Mesenchymal stem cell (in vitro differentiated cells and primary cell): ENCODE measurements at regions not wholly inside any gene's neighbourhood (a gene's known extent, or its start where the extent isn't known, plus 50 kb on each side); places are given as distances from the start of the nearest gene placed in this dataset.

Experiments
- DNase-seq: peaks from one replicate; pipeline ENCODE4 v3.0.0-alpha.2; 2013
- H2AFZ ChIP-seq: one replicate; pipeline ENCODE4 v1.6.1; 2013; ENCODE audit warnings: low read depth, mild to moderate bottlenecking, control low read depth, inconsistent platforms, low read length, moderate library complexity
- H2AK5ac ChIP-seq: 2 replicates; pipeline ENCODE4 v1.6.1; 2013; ENCODE audit warnings: low read length, moderate library complexity, mild to moderate bottlenecking, inconsistent platforms; ENCODE audit not compliant: severe bottlenecking
- H2BK120ac ChIP-seq: one replicate; pipeline ENCODE4 v1.6.1; 2013; ENCODE audit warnings: low read depth, mild to moderate bottlenecking, inconsistent platforms, low read length, moderate library complexity
- H2BK12ac ChIP-seq, 2 experiments: one replicate each; pipeline ENCODE4 v1.6.1; 2013; ENCODE audit warnings: inconsistent platforms in 2 of 2, low read length in 2 of 2, mild to moderate bottlenecking in 2 of 2, moderate library complexity in 2 of 2, control low read depth in 1 of 2
- H2BK15ac ChIP-seq: one replicate; pipeline ENCODE4 v1.6.1; 2013; ENCODE audit warnings: mild to moderate bottlenecking, low read depth, inconsistent platforms; ENCODE audit not compliant: poor library complexity, severe bottlenecking
- H2BK5ac ChIP-seq: 2 replicates; pipeline ENCODE4 v1.6.1; 2013; ENCODE audit warnings: low read depth, mild to moderate bottlenecking, low read length, control low read depth, inconsistent platforms; ENCODE audit not compliant: poor library complexity, severe bottlenecking
- H3K14ac ChIP-seq, 2 experiments: one replicate each; pipeline ENCODE4 v1.6.1; 2013; ENCODE audit warnings: inconsistent platforms in 2 of 2, low read length in 2 of 2, control low read depth in 1 of 2, mild to moderate bottlenecking in 1 of 2, moderate library complexity in 1 of 2
- H3K18ac ChIP-seq, 2 experiments: one replicate each; pipeline ENCODE4 v1.6.1; 2013; ENCODE audit warnings: inconsistent platforms in 2 of 2, low read length in 2 of 2, control low read depth in 1 of 2, low read depth in 1 of 2, mild to moderate bottlenecking in 1 of 2
- H3K23ac ChIP-seq, 2 experiments: one replicate each; pipeline ENCODE4 v1.6.1; 2013; ENCODE audit warnings: inconsistent platforms in 2 of 2, low read length in 2 of 2, mild to moderate bottlenecking in 2 of 2, moderate library complexity in 2 of 2, control low read depth in 1 of 2
- H3K27ac ChIP-seq: 2 replicates; pipeline ENCODE4 v1.5.1; 2013; ENCODE audit warnings: mild to moderate bottlenecking, moderate library complexity, low read length, control low read depth, inconsistent platforms; ENCODE audit not compliant: poor library complexity, severe bottlenecking
- H3K27me3 ChIP-seq, 2 experiments: 2 replicates each; pipeline versions ENCODE4 v1.6.1 to v1.7.0; 2013; ENCODE audit warnings: low read length in 2 of 2, mild to moderate bottlenecking in 2 of 2, moderate library complexity in 2 of 2, control low read depth in 1 of 2, inconsistent platforms in 1 of 2; ENCODE audit not compliant: control insufficient read depth in 1 of 2, insufficient read depth in 1 of 2
- H3K36me3 ChIP-seq, 2 experiments: 2 replicates each; pipeline versions ENCODE4 v1.6.1 to v1.7.0; 2013; ENCODE audit warnings: low read length in 2 of 2, control low read depth in 1 of 2, inconsistent platforms in 1 of 2, low read depth in 1 of 2, mild to moderate bottlenecking in 1 of 2; ENCODE audit not compliant: insufficient read depth in 2 of 2, control insufficient read depth in 1 of 2
- H3K4ac ChIP-seq, 2 experiments: one replicate each; pipeline ENCODE4 v1.6.1; 2013; ENCODE audit warnings: inconsistent platforms in 2 of 2, low read length in 2 of 2, mild to moderate bottlenecking in 2 of 2, moderate library complexity in 2 of 2, control low read depth in 1 of 2, low read depth in 1 of 2
- H3K4me1 ChIP-seq: 2 replicates; pipeline ENCODE4 v1.6.1; 2013; ENCODE audit warnings: low read depth, low read length, control low read depth; ENCODE audit not compliant: control insufficient read depth, insufficient read depth
- H3K4me2 ChIP-seq: 2 replicates; pipeline ENCODE4 v1.6.1; 2013; ENCODE audit warnings: low read length, mild to moderate bottlenecking, inconsistent platforms; ENCODE audit not compliant: poor library complexity, severe bottlenecking
- H3K4me3 ChIP-seq, 2 experiments: 2 replicates each; pipeline versions ENCODE4 v1.5.1 to v1.7.0; 2013; ENCODE audit warnings: low read length in 2 of 2, mild to moderate bottlenecking in 2 of 2, control low read depth in 1 of 2, low read depth in 1 of 2; ENCODE audit not compliant: insufficient read depth in 1 of 2
- H3K79me1 ChIP-seq: replicated peaks from 2 replicates; pipeline ENCODE4 v1.6.1; 2013; ENCODE audit warnings: mild to moderate bottlenecking, control low read depth, low read length, inconsistent platforms; ENCODE audit not compliant: poor library complexity, severe bottlenecking
- H3K9ac ChIP-seq: 2 replicates; pipeline ENCODE4 v1.7.0; 2013; ENCODE audit warnings: mild to moderate bottlenecking, low read length, moderate library complexity
- H3K9me3 ChIP-seq: 2 replicates; pipeline ENCODE4 v1.7.0; 2013; ENCODE audit warnings: mild to moderate bottlenecking, low read length; ENCODE audit not compliant: control insufficient read depth
- H4K8ac ChIP-seq: one replicate; pipeline ENCODE4 v1.6.1; 2013; ENCODE audit warnings: inconsistent platforms, mild to moderate bottlenecking, low read length, moderate library complexity
- H4K91ac ChIP-seq: one replicate; pipeline ENCODE4 v1.6.1; 2013; ENCODE audit warnings: mild to moderate bottlenecking, low read length, inconsistent platforms
- WGBS: methylation state at CpG from one replicate; pipeline ENCODE4 v1.1.7; 2013; ENCODE audit warnings: mixed read lengths; 5-methylcytosine and 5-hydroxymethylcytosine counted together

- Histone ChIP-seq H2AK5ac (no peak overlapping the region), H2BK12ac (no peak overlapping the region), H2AFZ (no peak overlapping the region), H3K23ac (no peak overlapping the region), H3K9ac (no peak overlapping the region), H2BK15ac (no peak overlapping the region), H3K79me1 (no peaks in the 10 kb centered on the region), H4K8ac (no peak overlapping the region), H3K9me3 (peaks cover 9% of the 10 kb centered on the region), H2BK120ac (no peak overlapping the region), H3K4me1 (no peaks in the 10 kb centered on the region), H3K27me3 (no peaks in the 10 kb centered on the region), H3K36me3 (no peaks in the 10 kb centered on the region), H2BK5ac (no peak overlapping the region), H3K4me3 (no peak overlapping the region), H3K14ac (no peak overlapping the region), H3K4me2 (no peak overlapping the region), H3K27ac (no peak overlapping the region), H3K4ac (no peak overlapping the region), H3K18ac (no peak overlapping the region), H4K91ac (no peak overlapping the region)
- peak; percentile 13 for DNase-seq
- WGBS = 100% methylated on average over 2 of the region's 2 CpGs
Measured at GRCh38 chr3:90128391-90128790, 1021.0 kb downstream of the EPHA3 start.

GRCh38 chr3:90129730-90130129, 1022.3 kb downstream of the EPHA3 start:
- Histone ChIP-seq H4K91ac (no peak overlapping the region), H3K23ac (no peak overlapping the region), H3K27ac (no peak overlapping the region), H3K18ac (no peak overlapping the region), H3K4me2 (no peak overlapping the region), H3K9me3 (peaks cover 9% of the 10 kb centered on the region), H2BK12ac (no peak overlapping the region), H3K14ac (no peak overlapping the region), H2AFZ (no peak overlapping the region), H3K27me3 (peaks cover 0 to 3% of the 10 kb centered on the region in 2 experiments), H3K36me3 (no peaks in the 10 kb centered on the region), H3K79me1 (no peaks in the 10 kb centered on the region), H4K8ac (no peak overlapping the region), H3K4me1 (no peaks in the 10 kb centered on the region), H2BK120ac (no peak overlapping the region), H2BK5ac (no peak overlapping the region), H2BK15ac (no peak overlapping the region), H2AK5ac (no peak overlapping the region), H3K9ac (no peak overlapping the region), H3K4ac (no peak overlapping the region), H3K4me3 (no peak overlapping the region)
- WGBS = 78% methylated on average over 1 of the region's 3 CpGs
- DNase-seq = no peak

DNA sequence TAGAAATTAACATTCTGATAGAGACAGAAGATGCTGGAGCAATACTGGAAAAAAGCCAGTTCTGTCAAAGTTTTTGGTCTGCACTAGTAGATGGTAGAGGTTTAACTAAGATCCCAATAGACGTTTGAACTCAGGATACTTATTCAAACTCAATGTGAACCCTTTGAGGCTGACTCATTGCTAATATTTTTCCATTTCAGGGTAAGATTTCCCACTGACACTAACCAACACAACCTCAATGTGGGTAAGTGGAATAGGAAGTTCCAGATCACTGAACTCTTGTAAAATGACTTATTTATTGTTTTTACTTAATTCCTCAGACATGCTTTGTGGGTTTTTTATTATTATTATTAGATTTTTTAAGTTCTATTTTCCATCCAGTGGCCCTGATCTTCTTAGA, 1024.8 kb downstream of the EPHA3 start:
- Histone ChIP-seq H3K4me1 (no peaks in the 10 kb centered on the region), H3K4me3 (no peak overlapping the region), H3K18ac (no peak overlapping the region), H3K9me3 (peaks cover 2% of the 10 kb centered on the region), H3K36me3 (no peaks in the 10 kb centered on the region), H4K91ac (no peak overlapping the region), H3K23ac (no peak overlapping the region), H4K8ac (no peak overlapping the region), H3K9ac (no peak overlapping the region), H2BK15ac (no peak overlapping the region), H3K79me1 (no peaks in the 10 kb centered on the region), H3K27ac (no peak overlapping the region), H2BK120ac (no peak overlapping the region), H3K4ac (no peak overlapping the region), H3K27me3 (peaks cover 0 to 3% of the 10 kb centered on the region in 2 experiments), H2AK5ac (no peak overlapping the region), H2BK12ac (no peak overlapping the region), H3K4me2 (no peak overlapping the region), H2AFZ (no peak overlapping the region), H2BK5ac (no peak overlapping the region), H3K14ac (no peak overlapping the region)
- peak; percentile 49 for DNase-seq
- WGBS = no CpG with 5 or more reads among the region's 1 CpG

DNA sequence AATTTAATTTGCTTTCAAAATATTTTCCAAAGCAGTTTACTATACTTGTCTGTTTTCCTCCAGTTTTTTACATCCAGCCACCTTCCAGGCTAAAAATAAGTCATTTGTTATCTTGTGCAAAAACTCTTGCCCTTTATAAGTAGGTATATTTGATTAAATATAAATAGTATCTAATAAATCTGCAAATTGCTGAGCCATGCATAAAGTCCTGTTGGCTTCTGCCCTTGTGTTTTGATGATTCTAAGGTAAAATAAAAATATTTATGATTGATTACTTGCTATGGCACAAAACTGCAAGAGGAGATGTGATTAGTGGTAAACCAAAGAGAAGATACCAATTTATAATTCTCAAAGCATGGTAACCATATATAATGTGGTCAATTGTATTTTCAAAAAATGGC, 1026.7 kb downstream of the EPHA3 start:
- DNase-seq = no peak
- no peaks in the 10 kb centered on the region for H3K36me3 ChIP-seq
- no peak overlapping the region for H3K9ac ChIP-seq
- no peaks in the 10 kb centered on the region for H3K79me1 ChIP-seq
- no peaks in the 10 kb centered on the region for H3K9me3 ChIP-seq
- H2BK120ac ChIP-seq = no peak overlapping the region
- H3K27me3 ChIP-seq = peaks cover 0 to 3% of the 10 kb centered on the region in 2 experiments
- H3K18ac ChIP-seq = no peak overlapping the region
- no peak overlapping the region for H2BK15ac ChIP-seq
- no peak overlapping the region for H4K8ac ChIP-seq
- H3K14ac ChIP-seq = no peak overlapping the region
- no peak overlapping the region for H2BK5ac ChIP-seq
- no peak overlapping the region for H3K4me3 ChIP-seq
- H2AFZ ChIP-seq = no peak overlapping the region
- no peak overlapping the region for H3K27ac ChIP-seq
- no peaks in the 10 kb centered on the region for H3K4me1 ChIP-seq
- H2BK12ac ChIP-seq = no peak overlapping the region
- H3K4ac ChIP-seq = no peak overlapping the region
- H4K91ac ChIP-seq = no peak overlapping the region
- no peak overlapping the region for H2AK5ac ChIP-seq
- H3K23ac ChIP-seq = no peak overlapping the region
- H3K4me2 ChIP-seq = no peak overlapping the region
